GM18868 (cell line): ENCODE measurements at regions not wholly inside any gene's neighbourhood (a gene's known extent, or its start where the extent isn't known, plus 50 kb on each side); places are given as distances from the start of the nearest gene placed in this dataset.

Experiments used
- ATAC-seq: cut with Tn5 transposase; IDR thresholded peaks from one replicate; pipeline ENCODE4 v1.9.1; 2021; ENCODE audit warnings: mild to moderate bottlenecking, moderate library complexity; ENCODE audit not compliant: unreplicated experiment

GRCh38 chr15:38671675-38672254, 107.2 kb upstream of the RASGRP1 start:
- peak; percentile 77 for ATAC-seq

GRCh38 chr15:38672273-38672672, 107.7 kb upstream of the RASGRP1 start:
- ATAC-seq: no peak

- no peak for ATAC-seq
Measured at GRCh38 chr15:38672814-38673670, 108.4 kb upstream of the RASGRP1 start.

- peak; percentile 18 for ATAC-seq
Measured at GRCh38 chr15:38674448-38674847, 109.8 kb upstream of the RASGRP1 start.

- no peak for ATAC-seq
Measured at GRCh38 chr15:38678281-38678680, 113.7 kb upstream of the RASGRP1 start.

GRCh38 chr15:38680775-38681174, 116.2 kb upstream of the RASGRP1 start:
- ATAC-seq: no peak

- ATAC-seq: no peak
Measured at GRCh38 chr15:38682363-38682762, 117.7 kb upstream of the RASGRP1 start.

GRCh38 chr15:38682861-38683260, 118.2 kb upstream of the RASGRP1 start:
- peak; percentile 69 for ATAC-seq

- ATAC-seq: peak; percentile 88
Measured at GRCh38 chr15:38683382-38684242, 119.0 kb upstream of the RASGRP1 start.

- ATAC-seq: no peak
Measured at GRCh38 chr15:38684440-38685010, 119.9 kb upstream of the RASGRP1 start.

- no peak for ATAC-seq
Measured at GRCh38 chr15:38685686-38686339, 121.2 kb upstream of the RASGRP1 start.

GRCh38 chr15:38687340-38687739, 122.7 kb upstream of the RASGRP1 start:
- ATAC-seq: no peak

- no peak for ATAC-seq
Measured at GRCh38 chr15:38687775-38688495, 123.3 kb upstream of the RASGRP1 start.

- peak; percentile 51 for ATAC-seq
Measured at GRCh38 chr15:38688761-38689160, 124.1 kb upstream of the RASGRP1 start.

GRCh38 chr15:38689522-38689921, 124.9 kb upstream of the RASGRP1 start:
- ATAC-seq: no peak

- ATAC-seq: peak; percentile 37
Measured at GRCh38 chr15:38690216-38690615, 125.6 kb upstream of the RASGRP1 start.

- ATAC-seq: peak; percentile 53
Measured at GRCh38 chr15:38690719-38691332, 126.2 kb upstream of the RASGRP1 start.

GRCh38 chr15:38691377-38691776, 126.8 kb upstream of the RASGRP1 start:
- no peak for ATAC-seq

- no peak for ATAC-seq
Measured at GRCh38 chr15:38691965-38692788, 127.6 kb upstream of the RASGRP1 start.
